ENCODE measurements at regions not wholly inside any gene's neighbourhood (a gene's known extent, or its start where the extent isn't known, plus 50 kb on each side); places are given as distances from the start of the nearest gene placed in this dataset.
"Not testable (repeated sequence)": the region's sequence is repeated elsewhere in the genome, so short reads cannot be mapped to it uniquely, and the experiment has no call there.

GRCh38 chr9:81071108-81071507 is 618.2 kb downstream of the TLE1 start:
- peak; percentile 38 for DNase-seq (ENCODE audit: low read depth)

- no peak for DNase-seq (ENCODE audit: low read depth)
Measured at GRCh38 chr9:81070689-81071088, 618.7 kb downstream of the TLE1 start.

GRCh38 chr9:81069923-81070322 is 619.4 kb downstream of the TLE1 start:
- DNase-seq (ENCODE audit: low read depth): peak; percentile 18

- DNase-seq (ENCODE audit: low read depth): no peak
Measured at GRCh38 chr9:81069038-81069795, 620.1 kb downstream of the TLE1 start.

- DNase-seq (ENCODE audit: low read depth): not testable (repeated sequence)
Measured at GRCh38 chr9:81062995-81063394, 626.4 kb downstream of the TLE1 start.

- no peak for DNase-seq (ENCODE audit: low read depth)
Measured at GRCh38 chr9:81058782-81059181, 630.6 kb downstream of the TLE1 start.

GRCh38 chr9:81053298-81054025 is 635.9 kb downstream of the TLE1 start:
- DNase-seq (ENCODE audit: low read depth): no peak

GRCh38 chr9:81052846-81053245 is 636.5 kb downstream of the TLE1 start:
- peak; percentile 23 for DNase-seq (ENCODE audit: low read depth)

GRCh38 chr9:81047280-81047679 is 642.1 kb downstream of the TLE1 start:
- DNase-seq (ENCODE audit: low read depth): no peak

- no peak for DNase-seq (ENCODE audit: low read depth)
Measured at GRCh38 chr9:81045658-81046057, 643.7 kb downstream of the TLE1 start.

GRCh38 chr9:81037889-81038288 is 651.5 kb downstream of the TLE1 start:
- peak; percentile 35 for DNase-seq (ENCODE audit: low read depth)

- no peak for DNase-seq (ENCODE audit: low read depth)
Measured at GRCh38 chr9:81035601-81036000, 653.7 kb downstream of the TLE1 start.

- DNase-seq (ENCODE audit: low read depth): peak; percentile 98
Measured at GRCh38 chr9:81035171-81035570, 654.2 kb downstream of the TLE1 start.

GRCh38 chr9:81032831-81033230 is 656.5 kb downstream of the TLE1 start:
- DNase-seq (ENCODE audit: low read depth): peak; percentile 88

GRCh38 chr9:81032030-81032572 is 657.2 kb downstream of the TLE1 start:
- peak; percentile 96 for DNase-seq (ENCODE audit: low read depth)

GRCh38 chr9:81031422-81032029 is 657.8 kb downstream of the TLE1 start:
- DNase-seq (ENCODE audit: low read depth): peak; percentile 6

GRCh38 chr9:81030027-81030426 is 659.3 kb downstream of the TLE1 start:
- no peak for DNase-seq (ENCODE audit: low read depth)

GRCh38 chr9:81028504-81028903 is 660.8 kb downstream of the TLE1 start:
- DNase-seq (ENCODE audit: low read depth): peak; percentile 91

GRCh38 chr9:81022177-81022576 is 667.2 kb downstream of the TLE1 start:
- DNase-seq (ENCODE audit: low read depth): no peak

- DNase-seq (ENCODE audit: low read depth): not testable (repeated sequence)
Measured at GRCh38 chr9:81014945-81015344, 674.4 kb downstream of the TLE1 start.

GRCh38 chr9:81013191-81013590 is 676.2 kb downstream of the TLE1 start:
- DNase-seq (ENCODE audit: low read depth): not testable (repeated sequence)

GRCh38 chr9:81002906-81003305 is 686.4 kb downstream of the TLE1 start:
- no peak for DNase-seq (ENCODE audit: low read depth)

- peak; percentile 46 for DNase-seq (ENCODE audit: low read depth)
Measured at GRCh38 chr9:81002242-81002641, 687.1 kb downstream of the TLE1 start.
